ENCODE measurements at regions not wholly inside any gene's neighbourhood (a gene's known extent, or its start where the extent isn't known, plus 50 kb on each side); places are given as distances from the start of the nearest gene placed in this dataset.

- TF ChIP-seq, protein P1, sequence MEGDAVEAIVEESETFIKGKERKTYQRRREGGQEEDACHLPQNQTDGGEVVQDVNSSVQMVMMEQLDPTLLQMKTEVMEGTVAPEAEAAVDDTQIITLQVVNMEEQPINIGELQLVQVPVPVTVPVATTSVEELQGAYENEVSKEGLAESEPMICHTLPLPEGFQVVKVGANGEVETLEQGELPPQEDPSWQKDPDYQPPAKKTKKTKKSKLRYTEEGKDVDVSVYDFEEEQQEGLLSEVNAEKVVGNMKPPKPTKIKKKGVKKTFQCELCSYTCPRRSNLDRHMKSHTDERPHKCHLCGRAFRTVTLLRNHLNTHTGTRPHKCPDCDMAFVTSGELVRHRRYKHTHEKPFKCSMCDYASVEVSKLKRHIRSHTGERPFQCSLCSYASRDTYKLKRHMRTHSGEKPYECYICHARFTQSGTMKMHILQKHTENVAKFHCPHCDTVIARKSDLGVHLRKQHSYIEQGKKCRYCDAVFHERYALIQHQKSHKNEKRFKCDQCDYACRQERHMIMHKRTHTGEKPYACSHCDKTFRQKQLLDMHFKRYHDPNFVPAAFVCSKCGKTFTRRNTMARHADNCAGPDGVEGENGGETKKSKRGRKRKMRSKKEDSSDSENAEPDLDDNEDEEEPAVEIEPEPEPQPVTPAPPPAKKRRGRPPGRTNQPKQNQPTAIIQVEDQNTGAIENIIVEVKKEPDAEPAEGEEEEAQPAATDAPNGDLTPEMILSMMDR (conservative IDR thresholded peaks at IDR 0.05), result no peak
- TF ChIP-seq EZH2 (IDR thresholded peaks at IDR 0.05; ENCODE audit: low read depth), result no peak
Measured at GRCh38 chr1:55443175-55443915, 228.2 kb upstream of the USP24 start.
